ENCODE measurements at regions not wholly inside any gene's neighbourhood (a gene's known extent, or its start where the extent isn't known, plus 50 kb on each side); places are given as distances from the start of the nearest gene placed in this dataset.

DNA sequence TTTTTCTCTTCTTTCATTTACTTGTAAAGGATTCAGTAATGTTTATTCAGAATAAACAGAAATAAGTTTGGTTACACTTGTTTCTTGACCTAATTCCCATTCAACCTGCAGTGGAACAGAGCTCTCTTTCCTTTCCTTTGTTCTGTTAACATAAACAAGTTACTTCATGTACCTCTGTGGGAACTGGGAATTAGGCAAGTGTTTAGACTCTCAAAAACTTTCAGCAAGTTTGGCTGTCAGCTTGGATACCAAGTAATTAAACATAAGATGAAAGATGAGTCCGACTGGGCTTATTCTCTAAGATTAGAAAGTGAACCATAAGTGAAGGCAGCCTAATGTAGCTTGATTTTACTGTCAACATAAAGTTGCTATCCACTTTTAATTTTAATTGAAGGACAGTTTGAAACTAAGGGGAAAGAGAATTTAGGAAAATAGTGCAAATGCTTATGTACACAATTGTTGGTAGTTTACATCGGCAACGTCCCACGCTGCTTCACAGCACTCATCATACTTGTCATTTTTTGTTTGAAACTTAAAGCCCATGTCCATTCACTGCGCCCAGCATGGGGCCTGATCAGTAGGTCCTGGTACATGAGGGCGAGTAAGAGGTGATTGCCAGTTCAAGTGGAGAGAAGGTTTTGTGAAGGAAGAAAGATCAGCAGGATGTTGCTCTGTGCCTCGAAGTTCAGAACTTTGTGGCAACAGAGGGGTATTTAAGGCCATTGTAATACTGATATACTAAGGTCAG lies 113.0 kb downstream of the PLEKHG1 start:
- no peak for DNase-seq (ENCODE audit: low read depth in 2 of 2)

- no peak for DNase-seq (ENCODE audit: low read depth in 2 of 2)
Measured at GRCh38 chr6:150713487-150713886, 113.8 kb downstream of the PLEKHG1 start.

DNA sequence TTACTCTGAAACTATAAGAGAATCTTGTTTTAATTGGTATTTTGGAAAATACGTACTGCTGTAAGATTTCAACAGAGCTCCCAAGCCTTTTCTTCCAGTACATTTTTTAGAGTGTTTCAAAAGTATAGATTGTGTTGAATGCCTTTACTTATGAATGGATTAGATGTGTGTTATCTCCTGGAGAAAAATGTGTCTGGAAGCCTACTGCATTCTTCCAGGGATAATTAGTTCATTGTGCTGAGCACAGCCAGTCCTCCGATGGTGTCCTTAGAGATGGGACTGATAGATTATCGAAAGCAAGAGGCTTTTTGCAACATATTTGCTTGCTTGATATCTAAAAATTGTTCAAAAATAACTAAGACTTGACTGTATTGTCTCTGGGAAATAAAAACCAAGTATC lies 114.2 kb downstream of the PLEKHG1 start:
- no peak for DNase-seq (ENCODE audit: low read depth in 2 of 2)

- DNase-seq (ENCODE audit: low read depth in 2 of 2): no peak
Measured at GRCh38 chr6:150715133-150715532, 115.4 kb downstream of the PLEKHG1 start.

- DNase-seq (ENCODE audit: low read depth in 2 of 2): no peak
Measured at GRCh38 chr6:150717419-150717818, 117.7 kb downstream of the PLEKHG1 start.

- DNase-seq (ENCODE audit: low read depth in 2 of 2): no peak
Measured at GRCh38 chr6:150719099-150719766, 119.5 kb downstream of the PLEKHG1 start.

GRCh38 chr6:150719831-150720230 lies 120.1 kb downstream of the PLEKHG1 start:
- no peak for DNase-seq (ENCODE audit: low read depth in 2 of 2)

GRCh38 chr6:150720774-150721233 lies 121.1 kb downstream of the PLEKHG1 start:
- DNase-seq (ENCODE audit: low read depth in 2 of 2): no peak

- no peak for DNase-seq (ENCODE audit: low read depth in 2 of 2)
Measured at GRCh38 chr6:150721418-150722266, 122.0 kb downstream of the PLEKHG1 start.

DNA sequence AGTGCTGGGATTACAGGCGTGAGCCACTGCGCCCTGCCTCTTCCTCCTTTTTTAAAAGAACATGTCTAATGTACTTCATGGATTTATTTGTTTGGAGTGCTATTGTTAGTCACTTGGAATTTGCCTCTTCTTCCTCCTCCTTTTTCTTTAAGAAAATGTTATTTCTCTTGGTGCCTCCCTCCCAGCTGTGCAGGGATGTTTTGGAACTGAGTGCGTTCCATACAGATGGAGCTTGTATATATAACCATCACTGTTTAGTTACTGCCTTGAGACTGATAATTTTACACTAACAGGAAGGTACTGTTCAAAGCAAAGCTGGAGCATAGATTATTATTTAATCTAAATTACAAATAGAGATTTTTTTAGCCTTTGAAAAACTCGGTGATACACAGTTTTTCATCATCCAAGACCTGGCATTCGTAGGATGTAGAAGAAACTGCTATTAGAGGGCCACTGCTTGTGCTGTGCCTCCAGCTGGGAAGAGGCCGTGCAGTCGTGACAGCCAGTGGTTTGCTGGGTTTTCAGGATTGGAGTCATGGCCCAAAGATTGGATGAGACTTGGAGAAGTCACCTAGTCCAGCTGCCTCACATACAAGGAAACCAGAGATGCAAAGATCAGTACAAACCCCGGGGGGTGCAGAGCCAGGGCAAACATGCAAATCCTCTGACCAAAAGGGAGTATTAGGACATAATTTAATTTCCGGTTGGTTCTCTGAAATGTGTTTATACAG lies 123.1 kb downstream of the PLEKHG1 start:
- DNase-seq (ENCODE audit: low read depth in 2 of 2): no peak

- DNase-seq (ENCODE audit: low read depth in 2 of 2): no peak
Measured at GRCh38 chr6:150723345-150723658, 123.6 kb downstream of the PLEKHG1 start.

DNA sequence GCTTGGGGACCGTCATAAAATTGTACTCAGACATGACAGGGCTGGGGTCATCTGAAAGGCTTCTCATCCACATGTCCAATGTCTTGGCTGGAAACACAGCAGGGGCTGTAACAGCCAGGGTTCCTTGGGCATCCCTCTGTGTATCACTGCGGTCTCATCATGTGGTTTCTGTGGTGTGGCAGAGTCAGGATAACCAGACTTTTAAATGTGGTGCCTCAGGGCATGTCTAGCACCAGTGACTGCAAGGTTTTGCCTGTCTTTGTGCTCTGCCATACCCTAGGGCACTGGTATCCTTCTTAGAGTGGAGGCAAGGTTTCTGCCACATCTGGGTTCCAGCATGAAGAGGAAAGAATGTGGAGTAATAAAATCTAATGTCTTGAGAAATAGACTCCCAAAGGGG lies 124.2 kb downstream of the PLEKHG1 start:
- no peak for DNase-seq (ENCODE audit: low read depth in 2 of 2)

- no peak for DNase-seq (ENCODE audit: low read depth in 2 of 2)
Measured at GRCh38 chr6:150725795-150726194, 126.1 kb downstream of the PLEKHG1 start.

DNA sequence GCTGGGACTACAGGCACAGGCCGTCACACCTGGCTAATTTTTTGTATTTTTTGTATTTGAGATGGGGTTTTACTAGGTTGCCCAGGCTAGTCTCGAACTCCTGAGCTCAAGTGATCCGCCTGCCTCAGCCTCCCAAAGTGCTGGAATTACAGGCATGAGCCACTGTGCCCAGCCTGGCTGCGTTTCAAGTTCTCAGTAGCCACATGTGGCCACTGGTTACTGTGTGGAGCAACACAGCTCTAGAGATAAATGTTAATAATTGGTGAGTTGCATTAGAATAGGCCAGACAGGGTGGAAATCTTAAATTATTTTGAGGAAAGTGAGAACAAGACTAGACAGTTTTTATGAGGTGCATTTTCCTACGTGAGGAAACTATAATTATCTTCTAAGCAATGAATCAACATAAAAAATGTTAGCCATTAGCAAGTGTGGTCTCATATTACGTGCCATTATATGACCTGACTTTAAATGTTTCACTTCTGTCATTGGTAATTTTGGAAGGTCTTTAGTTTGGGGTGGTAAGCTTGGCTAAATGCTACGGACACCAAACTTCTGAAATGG lies 129.6 kb downstream of the PLEKHG1 start:
- no peak for DNase-seq (ENCODE audit: low read depth in 2 of 2)

DNA sequence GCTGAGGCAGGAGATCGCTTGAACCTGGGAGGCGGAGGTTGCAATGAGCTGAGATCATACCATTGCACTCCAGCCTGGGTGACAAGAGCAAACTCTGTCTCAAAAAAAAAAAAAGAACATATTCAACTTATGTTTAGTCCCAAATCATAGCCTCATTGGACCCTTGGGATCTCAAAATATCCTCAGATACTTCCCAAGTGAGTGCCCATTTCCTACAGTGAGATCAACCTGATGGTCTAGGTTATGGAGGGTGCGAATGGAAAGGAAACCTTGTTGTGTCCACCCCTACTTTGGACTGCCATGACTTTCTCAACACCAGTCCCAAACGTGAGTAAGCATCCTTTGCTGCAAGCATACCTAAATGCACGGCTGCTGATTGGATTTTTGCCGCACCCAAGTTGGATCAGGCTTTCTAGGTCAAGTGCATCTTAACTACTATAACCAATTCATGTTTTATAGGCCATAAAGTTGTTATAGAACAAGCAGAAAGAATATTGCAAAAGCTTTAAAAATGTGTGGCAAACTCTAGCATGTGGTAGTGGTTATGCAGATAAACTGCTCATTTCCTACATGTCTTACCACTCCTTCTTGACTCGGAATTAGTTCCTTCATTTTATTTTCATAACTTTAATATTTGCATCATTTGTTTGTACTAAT lies 131.2 kb downstream of the PLEKHG1 start:
- no peak for DNase-seq (ENCODE audit: low read depth in 2 of 2)

GRCh38 chr6:150732765-150733539 lies 132.6 kb upstream of the MTHFD1L start:
- no peak for DNase-seq (ENCODE audit: low read depth in 2 of 2)

DNA sequence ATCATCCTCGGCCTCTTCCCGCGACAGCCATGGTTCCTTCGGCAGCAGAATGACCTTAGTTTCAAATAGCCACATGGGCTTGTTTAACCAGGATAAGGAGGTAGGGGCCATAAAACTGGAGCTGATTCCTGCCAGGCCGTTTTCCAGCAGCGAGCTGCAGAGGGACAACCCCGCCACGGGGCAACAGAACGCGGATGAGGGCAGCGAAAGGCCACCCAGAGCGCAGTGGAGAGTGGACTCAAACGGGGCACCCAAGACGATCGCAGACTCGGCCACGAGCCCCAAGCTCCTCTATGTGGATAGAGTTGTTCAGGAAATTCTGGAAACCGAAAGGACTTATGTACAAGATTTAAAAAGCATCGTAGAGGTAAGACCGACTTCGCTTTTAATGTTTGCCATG lies 131.8 kb upstream of the MTHFD1L start:
- no peak for DNase-seq (ENCODE audit: low read depth in 2 of 2)

GRCh38 chr6:150734235-150734634 lies 131.3 kb upstream of the MTHFD1L start:
- DNase-seq (ENCODE audit: low read depth in 2 of 2): no peak

DNA sequence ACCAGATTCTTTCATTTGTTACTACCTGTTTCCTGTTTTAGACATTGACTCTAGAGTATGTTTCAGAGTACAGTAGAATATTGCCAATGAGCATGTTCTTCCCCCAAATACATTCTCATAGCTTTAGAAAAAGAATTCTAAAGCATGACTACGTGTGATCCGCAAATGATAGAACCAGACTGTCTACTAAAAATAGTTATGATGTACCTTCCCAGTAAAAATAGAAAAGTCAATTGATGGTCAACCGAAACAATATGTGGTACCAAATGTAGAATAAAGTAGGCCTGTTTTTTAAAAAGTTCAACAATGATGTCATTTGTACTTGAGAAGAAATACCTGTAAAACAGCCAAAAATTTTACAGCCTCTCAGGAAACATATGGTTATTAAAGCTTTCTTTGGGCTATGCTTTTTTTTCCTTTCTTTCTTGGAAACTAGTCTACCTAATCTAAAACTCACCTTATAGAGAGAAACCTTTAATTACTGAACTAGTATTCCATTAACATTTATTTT lies 130.1 kb upstream of the MTHFD1L start:
- no peak for DNase-seq (ENCODE audit: low read depth in 2 of 2)

- DNase-seq (ENCODE audit: low read depth in 2 of 2): peak; percentile 63 to 68
Measured at GRCh38 chr6:150738092-150738629, 127.3 kb upstream of the MTHFD1L start.
